ENCODE measurements at regions not wholly inside any gene's neighbourhood (a gene's known extent, or its start where the extent isn't known, plus 50 kb on each side); places are given as distances from the start of the nearest gene placed in this dataset.
"Not testable (repeated sequence)": the region's sequence is repeated elsewhere in the genome, so short reads cannot be mapped to it uniquely, and the experiment has no call there.

- Histone ChIP-seq H3F3A (ENCODE audit: insufficient read depth) (no peaks in the 10 kb centered on the region), H3K4me2 (ENCODE audit: low read depth, low read length, poor library complexity, severe bottlenecking) (peak overlapping the region; percentile 39), H3K79me2 (ENCODE audit: insufficient read depth, low read length) (no peaks in the 10 kb centered on the region), H3K27me3 (ENCODE audit: low read length) (no peaks in the 10 kb centered on the region), H2AFZ (ENCODE audit: low read depth, low read length, severe bottlenecking) (peak overlapping the region; percentile 2), H3K9me2 (replicated peaks; ENCODE audit: insufficient read depth, low read length) (no peaks in the 10 kb centered on the region), H3K27ac (ENCODE audit: low read depth, low read length) (peak overlapping the region; percentile 75), H3K36me3 (ENCODE audit: low read length) (peaks cover 8% of the 10 kb centered on the region), H3K9ac (ENCODE audit: low read length) (peak overlapping the region; percentile 18; the same call in 1 of the 2 replicates), H3K4me3 (ENCODE audit: insufficient read depth, low read length, poor library complexity, severe bottlenecking) (peak overlapping the region; percentile 13), H4K20me1 (ENCODE audit: low read depth, low read length) (no peaks in the 10 kb centered on the region), H3K9me3 (ENCODE audit: insufficient read depth, low read length) (0 out of 2 replicates have a peak, but pooled peaks cover 7% of the 10 kb centered on the region)
- no peak for TF ChIP-seq CTCF (IDR thresholded peaks at IDR 0.05; ENCODE audit: insufficient read depth, low read length, poor library complexity, severe bottlenecking)
- no peak for TF ChIP-seq EZH2phosphoT487 (conservative IDR thresholded peaks at IDR 0.05; ENCODE audit: low read length)
Measured at GRCh38 chr6:14240411-14241166, 123.0 kb downstream of the CD83 start.

- H3K9me3 ChIP-seq (ENCODE audit: insufficient read depth, low read length): 0 out of 2 replicates have a peak, but pooled peaks cover 7% of the 10 kb centered on the region
- peak overlapping the region; percentile 13 for H3K4me3 ChIP-seq (ENCODE audit: insufficient read depth, low read length, poor library complexity, severe bottlenecking)
- H3K27me3 ChIP-seq (ENCODE audit: low read length): no peaks in the 10 kb centered on the region
- H3F3A ChIP-seq (ENCODE audit: insufficient read depth): no peaks in the 10 kb centered on the region
- H3K27ac ChIP-seq (ENCODE audit: low read depth, low read length): peak overlapping the region; percentile 75
- no peak for TF ChIP-seq CTCF (IDR thresholded peaks at IDR 0.05; ENCODE audit: insufficient read depth, low read length, poor library complexity, severe bottlenecking)
- TF ChIP-seq EZH2phosphoT487 (conservative IDR thresholded peaks at IDR 0.05; ENCODE audit: low read length): no peak
- peaks cover 8% of the 10 kb centered on the region for H3K36me3 ChIP-seq (ENCODE audit: low read length)
- no peaks in the 10 kb centered on the region for H3K79me2 ChIP-seq (ENCODE audit: insufficient read depth, low read length)
- H3K9me2 ChIP-seq (replicated peaks; ENCODE audit: insufficient read depth, low read length): no peaks in the 10 kb centered on the region
- peak overlapping the region; percentile 2 for H2AFZ ChIP-seq (ENCODE audit: low read depth, low read length, severe bottlenecking)
- H3K9ac ChIP-seq (ENCODE audit: low read length): peak overlapping the region; percentile 18
- no peaks in the 10 kb centered on the region for H4K20me1 ChIP-seq (ENCODE audit: low read depth, low read length)
- H3K4me2 ChIP-seq (ENCODE audit: low read depth, low read length, poor library complexity, severe bottlenecking): peak overlapping the region; percentile 39
Measured at GRCh38 chr6:14241255-14242070, 123.9 kb downstream of the CD83 start.

- H3K36me3 ChIP-seq (ENCODE audit: low read length); H4K20me1 ChIP-seq (ENCODE audit: low read depth, low read length); H3F3A ChIP-seq (ENCODE audit: insufficient read depth); H3K4me2 ChIP-seq (ENCODE audit: low read depth, low read length, poor library complexity, severe bottlenecking); H3K9ac ChIP-seq (ENCODE audit: low read length); H3K27me3 ChIP-seq (ENCODE audit: low read length); H3K27ac ChIP-seq (ENCODE audit: low read depth, low read length); H3K9me2 ChIP-seq (replicated peaks; ENCODE audit: insufficient read depth, low read length); H3K4me3 ChIP-seq (ENCODE audit: insufficient read depth, low read length, poor library complexity, severe bottlenecking); H3K9me3 ChIP-seq (ENCODE audit: insufficient read depth, low read length); H3K79me2 ChIP-seq (ENCODE audit: insufficient read depth, low read length); H2AFZ ChIP-seq (ENCODE audit: low read depth, low read length, severe bottlenecking): not testable (repeated sequence)
Measured at GRCh38 chr6:14242912-14243311, 125.3 kb downstream of the CD83 start.
